ENCODE measurements at regions not wholly inside any gene's neighbourhood (a gene's known extent, or its start where the extent isn't known, plus 50 kb on each side); places are given as distances from the start of the nearest gene placed in this dataset.

DNA sequence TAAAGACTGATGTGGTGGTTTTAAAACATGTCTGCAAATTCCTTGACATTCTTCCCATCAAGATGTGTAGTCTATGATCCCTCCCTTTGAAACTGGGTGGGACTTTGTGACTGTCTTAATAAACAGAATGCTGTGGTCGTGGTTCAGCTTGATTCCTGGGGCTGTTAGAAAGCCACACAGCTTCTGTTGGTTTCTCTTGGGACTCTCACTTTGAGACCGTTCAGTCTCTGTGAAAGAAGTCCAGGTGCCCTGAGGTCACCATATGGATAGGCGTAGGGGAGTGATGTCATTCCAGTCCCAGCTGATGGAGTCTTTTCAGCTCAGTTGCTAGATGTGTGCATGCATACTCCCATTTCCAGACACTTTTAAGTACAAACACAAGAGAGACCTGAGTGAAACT lies 216.6 kb downstream of the KDR start:
- Histone ChIP-seq H3K27me3 (replicated peaks in 1 of 7) (no peaks in the 10 kb centered on the region), H3K27ac (no peak overlapping the region), H3K4me3 (no peak overlapping the region), H3K4me1 (peaks cover 0 to 3% (median 0%) of the 10 kb centered on the region in 6 donors), H3K9me3 (peaks cover 0 to 20% (median 3%) of the 10 kb centered on the region in 8 donors), H3K36me3 (no peaks in the 10 kb centered on the region)
- intact Hi-C loops (cut with DNase I; ENCODE audit: low total_unique reads): no loop called here
- 56 to 73% (median 66%) methylated on average over 3 of the region's 3 CpGs for WGBS, 5 donors
- no peak for DNase-seq
- TF ChIP-seq POLR2AphosphoS5 (IDR thresholded peaks at IDR 0.05): no peak

DNA sequence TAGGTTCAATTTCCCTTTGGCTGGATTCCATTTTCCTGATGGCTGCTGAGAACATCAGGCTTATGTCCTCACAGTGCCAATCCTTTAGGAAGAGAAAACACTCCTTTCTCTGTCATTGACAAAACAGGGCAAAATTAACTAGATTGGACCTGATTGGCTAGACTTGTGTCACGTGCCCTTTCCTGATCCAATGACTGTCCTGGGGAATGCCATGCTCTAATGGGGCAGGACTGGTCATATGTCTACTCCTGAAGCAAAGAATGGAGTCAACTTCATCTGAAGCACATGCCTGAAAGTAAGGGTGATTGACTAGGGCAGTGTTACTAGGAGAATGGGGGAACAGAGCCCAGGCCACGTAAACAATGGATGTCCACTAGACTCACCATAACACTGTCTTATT lies 220.4 kb downstream of the KDR start:
- 83 to 98% (median 87%) methylated on average over 2 of the region's 2 CpGs for WGBS, 5 donors
- Histone ChIP-seq H3K9me3 (peaks cover 0 to 20% (median 3%) of the 10 kb centered on the region in 8 donors), H3K4me1 (no peaks in the 10 kb centered on the region), H3K4me3 (no peak overlapping the region), H3K27me3 (replicated peaks in 1 of 7) (no peaks in the 10 kb centered on the region), H3K27ac (no peak overlapping the region), H3K36me3 (no peaks in the 10 kb centered on the region)
- TF ChIP-seq POLR2A (IDR thresholded peaks at IDR 0.05) (no peak), POLR2AphosphoS5 (IDR thresholded peaks at IDR 0.05) (no peak)
- TF ChIP-seq, protein P1, sequence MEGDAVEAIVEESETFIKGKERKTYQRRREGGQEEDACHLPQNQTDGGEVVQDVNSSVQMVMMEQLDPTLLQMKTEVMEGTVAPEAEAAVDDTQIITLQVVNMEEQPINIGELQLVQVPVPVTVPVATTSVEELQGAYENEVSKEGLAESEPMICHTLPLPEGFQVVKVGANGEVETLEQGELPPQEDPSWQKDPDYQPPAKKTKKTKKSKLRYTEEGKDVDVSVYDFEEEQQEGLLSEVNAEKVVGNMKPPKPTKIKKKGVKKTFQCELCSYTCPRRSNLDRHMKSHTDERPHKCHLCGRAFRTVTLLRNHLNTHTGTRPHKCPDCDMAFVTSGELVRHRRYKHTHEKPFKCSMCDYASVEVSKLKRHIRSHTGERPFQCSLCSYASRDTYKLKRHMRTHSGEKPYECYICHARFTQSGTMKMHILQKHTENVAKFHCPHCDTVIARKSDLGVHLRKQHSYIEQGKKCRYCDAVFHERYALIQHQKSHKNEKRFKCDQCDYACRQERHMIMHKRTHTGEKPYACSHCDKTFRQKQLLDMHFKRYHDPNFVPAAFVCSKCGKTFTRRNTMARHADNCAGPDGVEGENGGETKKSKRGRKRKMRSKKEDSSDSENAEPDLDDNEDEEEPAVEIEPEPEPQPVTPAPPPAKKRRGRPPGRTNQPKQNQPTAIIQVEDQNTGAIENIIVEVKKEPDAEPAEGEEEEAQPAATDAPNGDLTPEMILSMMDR (IDR thresholded peaks at IDR 0.05 in 8 of 11, conservative IDR thresholded peaks at IDR 0.05 in 3 of 11): no peak
- DNase-seq: no peak
- intact Hi-C loops (cut with DNase I; ENCODE audit: low total_unique reads): no loop called here

DNA sequence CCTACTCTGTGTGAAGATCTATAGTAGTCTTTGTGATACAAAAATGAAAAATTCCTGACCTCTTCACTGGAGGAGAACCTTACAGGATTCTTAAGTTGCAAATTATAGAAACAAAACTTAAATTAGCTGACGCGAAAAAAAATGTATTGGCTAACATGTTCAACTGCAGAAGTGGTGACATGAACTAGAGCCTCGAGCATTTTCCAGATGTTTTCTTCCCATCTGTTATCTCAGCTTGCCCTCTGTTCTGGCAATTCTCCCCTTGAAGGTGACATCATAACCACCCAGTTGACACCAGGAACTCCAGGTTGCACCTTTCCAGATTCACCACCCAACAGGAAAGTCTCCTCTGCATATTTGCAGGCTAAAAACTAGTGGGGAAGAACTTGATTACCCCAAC lies 222.4 kb downstream of the KDR start:
- intact Hi-C loops (cut with DNase I; ENCODE audit: low total_unique reads): no loop called here
- no peaks in the 10 kb centered on the region for H3K27me3 ChIP-seq (replicated peaks in 1 of 7)
- peaks cover 0 to 20% (median 3%) of the 10 kb centered on the region in 8 donors for H3K9me3 ChIP-seq
- DNase-seq: no peak
- H3K27ac ChIP-seq: no peak overlapping the region
- no peaks in the 10 kb centered on the region for H3K4me1 ChIP-seq
- H3K36me3 ChIP-seq: no peaks in the 10 kb centered on the region
- WGBS, 5 donors: 83 to 98% (median 86%) methylated on average over 3 of the region's 3 CpGs
- no peak overlapping the region for H3K4me3 ChIP-seq
- TF ChIP-seq POLR2AphosphoS5 (IDR thresholded peaks at IDR 0.05): no peak
- TF ChIP-seq, protein P1 (IDR thresholded peaks at IDR 0.05 in 8 of 11, conservative IDR thresholded peaks at IDR 0.05 in 3 of 11): no peak
- no peak for TF ChIP-seq POLR2A (IDR thresholded peaks at IDR 0.05)

DNA sequence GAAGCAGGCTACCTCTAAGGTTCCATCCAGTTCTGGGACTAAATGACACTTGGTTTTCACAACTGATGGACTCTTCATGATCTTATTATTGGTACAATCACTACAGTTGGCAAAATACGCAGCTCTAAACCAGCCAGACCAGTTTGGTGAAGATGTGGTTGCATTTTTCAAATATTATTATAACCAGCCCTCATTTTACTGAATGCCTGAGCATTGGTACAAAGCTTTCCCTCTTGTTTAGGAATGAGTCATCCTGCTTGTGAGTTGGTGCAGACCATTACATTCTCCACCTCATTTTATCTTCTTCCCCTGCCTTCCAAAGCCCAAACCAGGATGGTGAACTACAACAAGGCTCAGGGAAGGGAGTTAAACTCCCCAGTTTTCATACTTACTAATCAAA lies 223.1 kb downstream of the KDR start:
- H3K9me3 ChIP-seq: peaks cover 0 to 15% (median under 1%) of the 10 kb centered on the region in 8 donors
- 68 to 95% (median 79%) methylated on average over 1 of the region's 1 CpG for WGBS, 5 donors
- H3K4me1 ChIP-seq: no peaks in the 10 kb centered on the region

More for the DNA sequence above, 223.1 kb downstream of the KDR start:
- TF ChIP-seq, protein P1 (IDR thresholded peaks at IDR 0.05 in 8 of 11, conservative IDR thresholded peaks at IDR 0.05 in 3 of 11): no peak
- TF ChIP-seq POLR2A (IDR thresholded peaks at IDR 0.05): no peak
- no peak for TF ChIP-seq POLR2AphosphoS5 (IDR thresholded peaks at IDR 0.05)
- no peaks in the 10 kb centered on the region for H3K27me3 ChIP-seq (replicated peaks in 1 of 7)
- no peak for DNase-seq
- H3K27ac ChIP-seq: no peak overlapping the region
- H3K4me3 ChIP-seq: no peak overlapping the region
- no peaks in the 10 kb centered on the region for H3K36me3 ChIP-seq
- intact Hi-C loops (cut with DNase I; ENCODE audit: low total_unique reads): no loop called here
